ENCODE measurements at regions not wholly inside any gene's neighbourhood (a gene's known extent, or its start where the extent isn't known, plus 50 kb on each side); places are given as distances from the start of the nearest gene placed in this dataset.

DNA sequence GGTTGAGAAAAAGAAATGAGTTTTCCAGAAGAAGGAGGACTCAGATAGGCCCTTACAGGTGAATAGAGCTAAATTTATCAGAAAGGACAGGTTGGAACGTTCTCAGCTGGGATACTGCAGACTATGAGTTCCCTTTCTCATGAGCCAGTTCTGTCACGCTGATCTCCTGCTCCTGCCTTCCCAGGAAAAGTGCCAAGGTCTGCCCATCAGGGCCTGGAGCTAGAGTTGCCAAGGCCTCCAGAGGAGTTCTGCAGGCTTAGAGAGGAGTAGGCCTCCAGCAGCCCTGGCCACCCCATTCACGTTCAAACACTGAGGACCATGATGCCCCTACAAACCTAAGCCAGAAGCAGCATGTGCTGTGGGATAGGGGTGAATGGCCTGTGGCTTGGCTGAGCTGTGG, 126.8 kb upstream of the TNR start:
- TF ChIP-seq, protein P1, sequence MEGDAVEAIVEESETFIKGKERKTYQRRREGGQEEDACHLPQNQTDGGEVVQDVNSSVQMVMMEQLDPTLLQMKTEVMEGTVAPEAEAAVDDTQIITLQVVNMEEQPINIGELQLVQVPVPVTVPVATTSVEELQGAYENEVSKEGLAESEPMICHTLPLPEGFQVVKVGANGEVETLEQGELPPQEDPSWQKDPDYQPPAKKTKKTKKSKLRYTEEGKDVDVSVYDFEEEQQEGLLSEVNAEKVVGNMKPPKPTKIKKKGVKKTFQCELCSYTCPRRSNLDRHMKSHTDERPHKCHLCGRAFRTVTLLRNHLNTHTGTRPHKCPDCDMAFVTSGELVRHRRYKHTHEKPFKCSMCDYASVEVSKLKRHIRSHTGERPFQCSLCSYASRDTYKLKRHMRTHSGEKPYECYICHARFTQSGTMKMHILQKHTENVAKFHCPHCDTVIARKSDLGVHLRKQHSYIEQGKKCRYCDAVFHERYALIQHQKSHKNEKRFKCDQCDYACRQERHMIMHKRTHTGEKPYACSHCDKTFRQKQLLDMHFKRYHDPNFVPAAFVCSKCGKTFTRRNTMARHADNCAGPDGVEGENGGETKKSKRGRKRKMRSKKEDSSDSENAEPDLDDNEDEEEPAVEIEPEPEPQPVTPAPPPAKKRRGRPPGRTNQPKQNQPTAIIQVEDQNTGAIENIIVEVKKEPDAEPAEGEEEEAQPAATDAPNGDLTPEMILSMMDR (IDR thresholded peaks at IDR 0.05; ENCODE audit: low read depth, low read length), result no peak
- TF ChIP-seq EZH2phosphoT487 (IDR thresholded peaks at IDR 0.05; ENCODE audit: low read depth), result no peak
- Histone ChIP-seq H3K27ac (ENCODE audit: low read length) (no peak overlapping the region), H3K4me3 (ENCODE audit: low read length) (no peak overlapping the region), H4K20me1 (ENCODE audit: insufficient read depth, low read length) (no peaks in the 10 kb centered on the region), H3K4me1 (ENCODE audit: low read length) (peaks cover 12% of the 10 kb centered on the region), H3K4me2 (ENCODE audit: low read length) (no peak overlapping the region), H3K79me2 (ENCODE audit: low read length) (no peaks in the 10 kb centered on the region), H3K9ac (ENCODE audit: low read length) (no peak overlapping the region), H3K9me3 (ENCODE audit: insufficient read depth, low read length) (no peaks in the 10 kb centered on the region), H2AFZ (ENCODE audit: low read depth, low read length) (no peak overlapping the region), H3K36me3 (replicated peaks; ENCODE audit: low read depth, low read length) (no peaks in the 10 kb centered on the region), H3K27me3 (ENCODE audit: low read depth, low read length) (peaks cover 16% of the 10 kb centered on the region)

DNA sequence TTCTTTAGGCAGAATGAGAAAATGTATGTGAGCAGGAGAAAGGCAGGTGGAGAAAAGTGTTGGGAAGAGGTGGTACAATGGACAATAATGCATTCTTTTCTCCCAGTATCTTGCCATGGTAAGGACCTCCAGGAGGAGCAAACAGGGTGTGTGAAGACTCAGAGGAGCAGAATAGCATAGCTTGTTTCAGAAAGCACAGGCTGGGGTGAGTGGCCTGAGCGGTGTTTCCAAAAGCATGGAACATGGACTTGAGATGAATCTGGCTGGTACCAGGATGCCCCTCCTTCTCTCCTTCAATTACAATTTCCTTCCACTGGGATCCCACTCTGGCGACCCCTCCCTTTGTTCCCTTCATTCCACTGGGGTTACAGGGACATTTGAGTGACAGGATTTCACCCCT, 123.4 kb upstream of the TNR start:
- Histone ChIP-seq H3K9me3 (ENCODE audit: insufficient read depth, low read length) (no peaks in the 10 kb centered on the region), H3K36me3 (replicated peaks; ENCODE audit: low read depth, low read length) (no peaks in the 10 kb centered on the region), H3K4me2 (ENCODE audit: low read length) (no peak overlapping the region), H2AFZ (ENCODE audit: low read depth, low read length) (no peak overlapping the region), H3K4me3 (ENCODE audit: low read length) (no peak overlapping the region), H3K27ac (ENCODE audit: low read length) (no peak overlapping the region), H3K79me2 (ENCODE audit: low read length) (no peaks in the 10 kb centered on the region), H3K9ac (ENCODE audit: low read length) (no peak overlapping the region), H4K20me1 (ENCODE audit: insufficient read depth, low read length) (no peaks in the 10 kb centered on the region), H3K4me1 (ENCODE audit: low read length) (no peaks in the 10 kb centered on the region), H3K27me3 (ENCODE audit: low read depth, low read length) (peaks cover 16% of the 10 kb centered on the region; the same call in 1 of the 2 replicates)
- no peak for TF ChIP-seq EZH2phosphoT487 (IDR thresholded peaks at IDR 0.05; ENCODE audit: low read depth)
- TF ChIP-seq, protein P1 (IDR thresholded peaks at IDR 0.05; ENCODE audit: low read depth, low read length), result no peak

DNA sequence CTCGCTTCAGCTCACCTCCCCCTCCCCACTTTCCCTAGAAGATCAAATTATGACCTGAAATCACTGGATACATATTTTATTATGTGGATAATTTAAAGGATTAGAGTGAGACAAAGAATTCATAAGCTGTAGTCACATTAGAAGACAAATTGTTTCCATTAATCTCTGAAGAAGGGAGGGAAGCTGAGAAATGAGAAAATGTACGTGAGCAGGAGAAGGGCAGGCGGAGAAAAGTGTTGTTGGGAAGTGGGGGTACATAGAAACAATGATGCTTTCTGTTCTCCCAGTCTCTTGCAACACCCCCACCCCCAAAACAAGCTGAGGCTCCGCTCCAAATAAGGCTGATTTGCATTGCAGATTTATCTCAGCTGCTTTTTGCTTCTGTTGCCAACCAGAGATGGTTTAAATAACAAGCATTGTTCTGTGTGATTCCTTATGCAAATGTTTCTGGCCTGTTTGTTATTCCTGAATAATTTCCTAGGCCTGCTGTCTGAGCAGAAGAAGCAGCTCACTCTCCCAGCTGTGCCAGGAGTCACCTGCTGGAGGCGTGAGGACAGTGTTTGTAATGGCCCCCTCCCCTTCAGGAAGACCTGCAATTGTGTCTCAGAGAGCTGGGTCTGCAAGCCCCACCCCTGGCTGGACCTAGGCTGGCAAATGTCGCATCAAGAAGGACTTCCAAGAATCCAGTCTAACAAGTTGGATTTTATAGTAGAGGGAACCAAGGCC, 121.8 kb upstream of the TNR start:
- Histone ChIP-seq H2AFZ (ENCODE audit: low read depth, low read length) (no peak overlapping the region), H3K4me1 (ENCODE audit: low read length) (no peaks in the 10 kb centered on the region), H3K9ac (ENCODE audit: low read length) (no peak overlapping the region), H3K79me2 (ENCODE audit: low read length) (no peaks in the 10 kb centered on the region), H3K4me2 (ENCODE audit: low read length) (no peak overlapping the region), H3K27me3 (ENCODE audit: low read depth, low read length) (peaks cover 21% of the 10 kb centered on the region), H3K4me3 (ENCODE audit: low read length) (no peak overlapping the region), H4K20me1 (ENCODE audit: insufficient read depth, low read length) (no peaks in the 10 kb centered on the region), H3K9me3 (ENCODE audit: insufficient read depth, low read length) (no peaks in the 10 kb centered on the region), H3K36me3 (replicated peaks; ENCODE audit: low read depth, low read length) (no peaks in the 10 kb centered on the region), H3K27ac (ENCODE audit: low read length) (no peak overlapping the region)
- TF ChIP-seq, protein P1 (IDR thresholded peaks at IDR 0.05; ENCODE audit: low read depth, low read length), result no peak
- no peak for TF ChIP-seq EZH2phosphoT487 (IDR thresholded peaks at IDR 0.05; ENCODE audit: low read depth)

DNA sequence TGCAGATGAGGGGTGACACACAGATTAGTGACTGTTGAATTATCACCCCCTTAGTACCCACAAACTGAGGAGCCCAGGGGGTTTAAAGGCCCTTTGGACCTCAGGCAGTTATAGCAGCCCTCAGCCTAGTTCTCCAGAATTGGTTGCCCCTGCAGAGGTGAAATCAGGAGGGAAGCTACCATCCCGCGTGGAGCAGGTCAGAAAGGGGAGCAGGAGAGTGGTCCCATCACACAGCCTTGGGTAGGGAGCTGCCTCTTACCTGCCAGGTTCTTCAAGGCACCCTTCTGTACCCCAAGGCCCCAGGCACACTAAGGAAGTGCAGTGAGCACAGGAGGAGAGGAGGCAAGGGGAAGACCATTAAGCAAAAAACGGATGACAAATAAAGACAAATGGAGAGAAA, 121.2 kb upstream of the TNR start:
- H3K79me2 ChIP-seq (ENCODE audit: low read length), result no peaks in the 10 kb centered on the region
- H3K4me1 ChIP-seq (ENCODE audit: low read length), result no peaks in the 10 kb centered on the region
- H4K20me1 ChIP-seq (ENCODE audit: insufficient read depth, low read length), result no peaks in the 10 kb centered on the region
- H3K4me3 ChIP-seq (ENCODE audit: low read length), result no peak overlapping the region
- H3K4me2 ChIP-seq (ENCODE audit: low read length), result no peak overlapping the region
- TF ChIP-seq, protein P1 (IDR thresholded peaks at IDR 0.05; ENCODE audit: low read depth, low read length), result no peak
- TF ChIP-seq EZH2phosphoT487 (IDR thresholded peaks at IDR 0.05; ENCODE audit: low read depth), result no peak
- H3K9me3 ChIP-seq (ENCODE audit: insufficient read depth, low read length), result no peaks in the 10 kb centered on the region
- H3K27ac ChIP-seq (ENCODE audit: low read length), result no peak overlapping the region
- no peak overlapping the region for H2AFZ ChIP-seq (ENCODE audit: low read depth, low read length)
- no peak overlapping the region for H3K9ac ChIP-seq (ENCODE audit: low read length)
- H3K36me3 ChIP-seq (replicated peaks; ENCODE audit: low read depth, low read length), result no peaks in the 10 kb centered on the region
- H3K27me3 ChIP-seq (ENCODE audit: low read depth, low read length), result peaks cover 20% of the 10 kb centered on the region
